ENCODE measurements at regions not wholly inside any gene's neighbourhood (a gene's known extent, or its start where the extent isn't known, plus 50 kb on each side); places are given as distances from the start of the nearest gene placed in this dataset.

DNA sequence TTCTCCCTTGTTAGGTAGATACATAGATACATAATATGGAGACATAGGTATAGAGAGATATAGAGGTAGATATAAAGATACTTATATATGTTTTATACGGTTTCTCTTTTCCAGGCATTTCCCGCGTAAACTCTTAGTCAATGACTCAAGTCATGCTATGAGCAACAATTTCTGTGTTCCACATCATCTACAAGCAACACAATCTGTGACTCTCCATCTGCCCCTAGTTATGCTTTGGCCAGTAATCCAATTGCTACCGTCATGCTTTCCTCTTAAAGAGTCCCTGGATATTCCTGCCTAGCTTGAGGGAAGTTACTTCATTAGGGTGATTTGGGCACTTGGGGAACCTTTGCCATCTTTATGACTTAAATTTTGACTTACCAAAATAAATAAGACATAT lies 129.0 kb upstream of the ADAMTS16 start:
- H3K27ac ChIP-seq (replicated peaks in 1 of 4), result no peak overlapping the region
- no peaks in the 10 kb centered on the region for H3K9me3 ChIP-seq
- TF ChIP-seq POLR2AphosphoS5 (IDR thresholded peaks at IDR 0.05) (no peak), POLR2A (IDR thresholded peaks at IDR 0.05; ENCODE audit: low read depth) (no peak), EP300 (IDR thresholded peaks at IDR 0.05) (no peak)
- TF ChIP-seq, protein P1, sequence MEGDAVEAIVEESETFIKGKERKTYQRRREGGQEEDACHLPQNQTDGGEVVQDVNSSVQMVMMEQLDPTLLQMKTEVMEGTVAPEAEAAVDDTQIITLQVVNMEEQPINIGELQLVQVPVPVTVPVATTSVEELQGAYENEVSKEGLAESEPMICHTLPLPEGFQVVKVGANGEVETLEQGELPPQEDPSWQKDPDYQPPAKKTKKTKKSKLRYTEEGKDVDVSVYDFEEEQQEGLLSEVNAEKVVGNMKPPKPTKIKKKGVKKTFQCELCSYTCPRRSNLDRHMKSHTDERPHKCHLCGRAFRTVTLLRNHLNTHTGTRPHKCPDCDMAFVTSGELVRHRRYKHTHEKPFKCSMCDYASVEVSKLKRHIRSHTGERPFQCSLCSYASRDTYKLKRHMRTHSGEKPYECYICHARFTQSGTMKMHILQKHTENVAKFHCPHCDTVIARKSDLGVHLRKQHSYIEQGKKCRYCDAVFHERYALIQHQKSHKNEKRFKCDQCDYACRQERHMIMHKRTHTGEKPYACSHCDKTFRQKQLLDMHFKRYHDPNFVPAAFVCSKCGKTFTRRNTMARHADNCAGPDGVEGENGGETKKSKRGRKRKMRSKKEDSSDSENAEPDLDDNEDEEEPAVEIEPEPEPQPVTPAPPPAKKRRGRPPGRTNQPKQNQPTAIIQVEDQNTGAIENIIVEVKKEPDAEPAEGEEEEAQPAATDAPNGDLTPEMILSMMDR (IDR thresholded peaks at IDR 0.05), result no peak
- WGBS, result 90% methylated on average over 4 of the region's 4 CpGs
- peaks cover 0 to 5% (median 0%) of the 10 kb centered on the region in 4 donors for H3K27me3 ChIP-seq
- intact Hi-C loops (cut with DNase I), result no loop called here
- H3K4me1 ChIP-seq, result peaks cover 0 to 11% (median 5%) of the 10 kb centered on the region in 4 donors
- no peaks in the 10 kb centered on the region for H3K36me3 ChIP-seq
- no peak overlapping the region for H3K4me3 ChIP-seq
- DNase-seq (ENCODE audit: extremely low spot score), result no peak

- Histone ChIP-seq H3K9me3 (no peaks in the 10 kb centered on the region), H3K27me3 (peaks cover 0 to 28% (median 0%) of the 10 kb centered on the region in 4 donors), H3K4me3 (no peak overlapping the region), H3K36me3 (no peaks in the 10 kb centered on the region), H3K4me1 (peaks cover 0 to 11% (median 5%) of the 10 kb centered on the region in 4 donors), H3K27ac (replicated peaks in 1 of 4) (no peak overlapping the region)
- intact Hi-C loops (cut with DNase I), result no loop called here
- peak; percentile 70 for DNase-seq (ENCODE audit: extremely low spot score)
- 36% methylated on average over 7 of the region's 7 CpGs for WGBS
- TF ChIP-seq EP300 (IDR thresholded peaks at IDR 0.05), result no peak
- TF ChIP-seq, protein P1 (IDR thresholded peaks at IDR 0.05), result no peak
Measured at GRCh38 chr5:5014586-5015235, 125.4 kb upstream of the ADAMTS16 start.

DNA sequence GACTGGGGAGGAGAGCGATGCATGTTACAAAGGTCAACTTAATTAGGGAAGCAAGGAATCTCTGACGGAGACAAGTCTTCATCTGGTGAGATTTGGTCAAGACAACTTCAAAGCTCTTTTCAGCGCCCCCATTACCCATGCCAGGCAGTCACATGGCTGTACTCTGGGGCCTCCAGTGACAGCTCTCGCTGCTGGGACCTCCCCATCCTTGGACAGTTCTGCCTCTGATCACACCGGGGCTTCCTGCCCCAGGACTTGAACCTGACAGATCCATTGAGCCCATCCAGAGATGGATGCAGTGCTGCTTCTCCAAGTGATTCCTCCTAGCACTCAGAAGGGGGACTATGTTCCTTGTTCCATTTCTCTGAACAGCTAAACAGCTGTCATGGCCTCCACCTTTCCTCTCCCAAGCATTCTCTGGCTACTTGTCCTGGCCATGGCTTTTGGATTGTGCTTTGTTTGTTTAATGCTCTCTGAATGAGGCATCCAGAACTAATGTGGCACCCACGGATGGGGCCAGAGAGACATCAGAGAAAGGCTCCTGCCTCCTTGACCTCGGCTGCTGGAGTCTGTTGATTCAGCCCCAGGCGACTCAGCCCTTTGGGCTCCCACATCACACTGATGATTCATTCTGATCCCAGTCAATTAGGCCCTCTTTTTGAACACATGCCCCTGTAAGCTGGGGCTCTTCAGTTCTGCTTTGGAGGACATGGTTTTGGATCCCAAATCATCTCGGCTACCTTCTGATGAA lies 122.1 kb upstream of the ADAMTS16 start:
- Histone ChIP-seq H3K4me3 (no peak overlapping the region), H3K36me3 (no peaks in the 10 kb centered on the region), H3K9me3 (no peaks in the 10 kb centered on the region), H3K27ac (replicated peaks in 1 of 4) (no peak overlapping the region), H3K4me1 (peaks cover 0 to 11% (median 5%) of the 10 kb centered on the region in 4 donors), H3K27me3 (peaks cover 0 to 25% (median 0%) of the 10 kb centered on the region in 4 donors)
- TF ChIP-seq POLR2AphosphoS5 (IDR thresholded peaks at IDR 0.05) (no peak), EP300 (IDR thresholded peaks at IDR 0.05) (no peak), POLR2A (IDR thresholded peaks at IDR 0.05; ENCODE audit: low read depth) (no peak)
- TF ChIP-seq, protein P1 (IDR thresholded peaks at IDR 0.05), result no peak
- DNase-seq (ENCODE audit: extremely low spot score), result peak; percentile 84
- intact Hi-C loops (cut with DNase I), result no loop called here
- WGBS, result 60% methylated on average over 9 of the region's 9 CpGs

- Histone ChIP-seq H3K4me3 (no peak overlapping the region), H3K27me3 (peaks cover 0 to 25% (median 0%) of the 10 kb centered on the region in 4 donors), H3K36me3 (no peaks in the 10 kb centered on the region), H3K9me3 (no peaks in the 10 kb centered on the region), H3K27ac (replicated peaks in 1 of 4) (no peak overlapping the region), H3K4me1 (peaks cover 0 to 11% (median 5%) of the 10 kb centered on the region in 4 donors)
- intact Hi-C loops (cut with DNase I), result no loop called here
- TF ChIP-seq, protein P1 (IDR thresholded peaks at IDR 0.05), result no peak
- TF ChIP-seq EP300 (IDR thresholded peaks at IDR 0.05) (no peak), POLR2AphosphoS5 (IDR thresholded peaks at IDR 0.05) (no peak), POLR2A (IDR thresholded peaks at IDR 0.05; ENCODE audit: low read depth) (no peak)
- WGBS, result 65% methylated on average over 4 of the region's 4 CpGs
- no peak for DNase-seq (ENCODE audit: extremely low spot score)
Measured at GRCh38 chr5:5018578-5018970, 121.6 kb upstream of the ADAMTS16 start.
